GM12878 (cell line): ENCODE measurements at regions not wholly inside any gene's neighbourhood (a gene's known extent, or its start where the extent isn't known, plus 50 kb on each side); places are given as distances from the start of the nearest gene placed in this dataset.

ENCODE experiments used
- ATAC-seq: fragments of 200-7000 bp; cut with Tn5 transposase; 3 replicates; pipeline ENCODE4 v1.9.1; 2020; ENCODE audit warnings: mild to moderate bottlenecking, moderate library complexity
- BruUV-seq: library from RNA; stranded (reverse); fragments of 400-500 nt; replicated peaks from 2 replicates; lab custom pipeline; 2021; lab: Mats Ljungman, UMichigan
- CTCF ChIA-PET: fragments of 300-600 bp; sonication (Branson Sonifier 250); formaldehyde crosslinking; extraction: SDS; loops from one replicate; lab custom pipeline; 2021; ENCODE audit warnings: inconsistent platforms; lab: Yijun Ruan, JAX
- POLR2A ChIA-PET: fragments of 350-600 bp; formaldehyde crosslinking; extraction: SDS; loops from one replicate; lab custom pipeline; 2021; ENCODE audit warnings: inconsistent platforms; lab: Charles Lee
- RAD21 ChIA-PET: fragments of 300-600 bp; sonication (Branson Sonifier 250); formaldehyde crosslinking; loops from one replicate; lab custom pipeline; 2023; ENCODE audit warnings: antibody characterized with exemption; ENCODE audit not compliant: unreplicated experiment; lab: Charles Lee
- SMC1A ChIA-PET: fragments of 300-600 bp; sonication (Branson Sonifier 250); formaldehyde crosslinking; loops from one replicate; lab custom pipeline; 2023; ENCODE audit not compliant: unreplicated experiment, uncharacterized antibody; lab: Charles Lee
- DNase-seq: peaks from one replicate; pipeline ENCODE4 v3.0.0-alpha.2; 2011; ENCODE audit warnings: low read depth, low spot score
- FAIRE-seq: peaks from 3 replicates; lab custom pipeline; 2011; peaks lifted over from hg19 to GRCh38; lab: Jason Lieb, UNC
- H2AFZ ChIP-seq: 2 replicates; pipeline ENCODE4 v1.6.0; 2011; ENCODE audit warnings: low read depth, low read length, control low read depth; ENCODE audit not compliant: control insufficient read depth
- H3K27ac ChIP-seq: 2 replicates; pipeline ENCODE4 v1.5.1; 2011; ENCODE audit warnings: control low read depth; ENCODE audit not compliant: control insufficient read depth, insufficient read depth
- H3K27me3 ChIP-seq, 2 experiments: replicated peaks in 1 of 2; 2 replicates each; pipeline versions ENCODE4 v1.6.0 to v1.6.1; 2011; ENCODE audit warnings: low read length in 1 of 2; ENCODE audit not compliant: control insufficient read depth in 2 of 2, insufficient read depth in 2 of 2
- H3K36me3 ChIP-seq, 2 experiments: 2 replicates each; pipeline ENCODE4 v1.5.1; 2011; ENCODE audit warnings: low read length in 1 of 2; ENCODE audit not compliant: control insufficient read depth in 2 of 2, insufficient read depth in 2 of 2
- H3K4me1 ChIP-seq: 2 replicates; pipeline ENCODE4 v1.6.1; 2011; ENCODE audit warnings: mild to moderate bottlenecking, low read length, moderate library complexity, mixed read lengths; ENCODE audit not compliant: control insufficient read depth, insufficient read depth
- H3K4me2 ChIP-seq: 2 replicates; pipeline ENCODE4 v1.6.0; 2011; ENCODE audit warnings: control low read depth; ENCODE audit not compliant: control insufficient read depth, insufficient read depth
- H3K4me3 ChIP-seq: fragments of 200-600 bp; sonication (generic); 2 replicates; pipeline ENCODE4 v1.5.1; 2016
- H3K79me2 ChIP-seq: 2 replicates; pipeline ENCODE4 v1.6.0; 2011; ENCODE audit warnings: low read length; ENCODE audit not compliant: control insufficient read depth, insufficient read depth
- H3K9ac ChIP-seq: 2 replicates; pipeline ENCODE4 v1.8.0; 2011; ENCODE audit warnings: low read length, control low read depth, mixed read lengths; ENCODE audit not compliant: control insufficient read depth, insufficient read depth
- H3K9me3 ChIP-seq: replicated peaks from 3 replicates; pipeline ENCODE4 v1.5.1; 2011; ENCODE audit warnings: mild to moderate bottlenecking, low read length; ENCODE audit not compliant: control insufficient read depth, insufficient read depth
- H4K20me1 ChIP-seq: 2 replicates; pipeline ENCODE4 v1.6.0; 2011; ENCODE audit not compliant: control insufficient read depth, insufficient read depth
- CREB1 ChIP-seq: IDR thresholded peaks from 2 replicates; pipeline ENCODE4 v1.6.1; 2012; ENCODE audit warnings: low read depth, mild to moderate bottlenecking, inconsistent platforms
- HDAC2 ChIP-seq: fragments of 200-600 bp; sonication (generic); IDR thresholded peaks from 2 replicates; pipeline ENCODE4 v1.6.1; 2017
- ZNF384 ChIP-seq: IDR thresholded peaks from 2 replicates; pipeline ENCODE4 v1.6.1; 2012; ENCODE audit warnings: low read depth, mild to moderate bottlenecking, low read length, improper control_type of control experiment, borderline replicate concordance
- WGBS: methylation state at CpG from one replicate; pipeline ENCODE4 v1.1.6; 2016; ENCODE audit warnings: low lambda C conversion rate; ENCODE audit not compliant: insufficient replicate concordance, insufficient coverage; ENCODE audit errors: missing lambda C conversion rate; 5-methylcytosine and 5-hydroxymethylcytosine counted together
- in situ Hi-C: fragments of 300-500 bp; cut with MboI; formaldehyde crosslinking; loops from 9 replicates; pipeline ENCODE4 v1.14.3; 2018; ENCODE audit warnings: mixed read lengths
- intact Hi-C: fragments of 100-400 bp; cut with micrococcal nuclease; formaldehyde crosslinking; loops from one replicate; pipeline ENCODE4 v1.14.2; 2022; ENCODE audit not compliant: unreplicated experiment
- TF ChIP-seq, protein P1 (sequence below): fragments of 450-650 bp; formaldehyde crosslinking; IDR thresholded peaks from 2 replicates; pipeline ENCODE4 v1.4.0; 2020; ENCODE audit warnings: mild to moderate bottlenecking, moderate library complexity

DNA sequence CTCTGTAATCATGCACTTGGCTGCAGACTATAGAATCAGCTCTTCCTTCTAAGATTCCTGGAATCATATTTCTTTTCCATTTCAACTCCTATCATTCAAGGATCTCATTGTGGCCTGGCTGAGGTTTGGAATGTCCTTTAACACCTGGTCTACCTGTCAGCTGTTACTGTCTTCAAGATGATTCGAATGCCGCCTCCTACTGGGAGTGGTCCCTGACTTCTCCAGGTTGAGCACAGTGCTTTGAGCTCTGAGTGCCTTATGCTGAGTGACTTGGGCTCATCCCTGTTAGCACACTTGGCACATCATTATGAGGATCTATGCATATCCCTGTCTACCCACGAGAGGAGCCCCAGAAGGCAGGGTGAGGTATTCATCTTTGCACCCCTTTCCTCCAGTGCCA is 87.6 kb downstream of the MARCHF4 start:
- ChIA-PET RAD21 (interaction anchor here (1.0 to 3.2 kb wide), 3 partner anchors 62 to 67 kb away, joined by 3 to 20 read pairs (median 3); no protein-coding TSS in a partner anchor), SMC1A (interaction anchor here (0.8 to 2.3 kb wide), 4 partner anchors 12 to 251 kb away, joined by 3 to 12 read pairs (median 4); no protein-coding TSS in a partner anchor)
- BruUV-seq, result no TSS peak
- Histone ChIP-seq H3K27ac (no peak overlapping the region), H3K4me2 (no peak overlapping the region), H3K27me3 (no peaks in the 10 kb centered on the region), H3K79me2 (no peaks in the 10 kb centered on the region), H3K4me1 (no peaks in the 10 kb centered on the region), H3K36me3 (no peaks in the 10 kb centered on the region), H3K9ac (no peak overlapping the region), H3K4me3 (no peak overlapping the region)
- no peak for DNase-seq
- ATAC-seq, result no peak
- no peak for FAIRE-seq
- TF ChIP-seq CREB1 (no peak), HDAC2 (no peak), ZNF384 (no peak)
- TF ChIP-seq, protein P1, sequence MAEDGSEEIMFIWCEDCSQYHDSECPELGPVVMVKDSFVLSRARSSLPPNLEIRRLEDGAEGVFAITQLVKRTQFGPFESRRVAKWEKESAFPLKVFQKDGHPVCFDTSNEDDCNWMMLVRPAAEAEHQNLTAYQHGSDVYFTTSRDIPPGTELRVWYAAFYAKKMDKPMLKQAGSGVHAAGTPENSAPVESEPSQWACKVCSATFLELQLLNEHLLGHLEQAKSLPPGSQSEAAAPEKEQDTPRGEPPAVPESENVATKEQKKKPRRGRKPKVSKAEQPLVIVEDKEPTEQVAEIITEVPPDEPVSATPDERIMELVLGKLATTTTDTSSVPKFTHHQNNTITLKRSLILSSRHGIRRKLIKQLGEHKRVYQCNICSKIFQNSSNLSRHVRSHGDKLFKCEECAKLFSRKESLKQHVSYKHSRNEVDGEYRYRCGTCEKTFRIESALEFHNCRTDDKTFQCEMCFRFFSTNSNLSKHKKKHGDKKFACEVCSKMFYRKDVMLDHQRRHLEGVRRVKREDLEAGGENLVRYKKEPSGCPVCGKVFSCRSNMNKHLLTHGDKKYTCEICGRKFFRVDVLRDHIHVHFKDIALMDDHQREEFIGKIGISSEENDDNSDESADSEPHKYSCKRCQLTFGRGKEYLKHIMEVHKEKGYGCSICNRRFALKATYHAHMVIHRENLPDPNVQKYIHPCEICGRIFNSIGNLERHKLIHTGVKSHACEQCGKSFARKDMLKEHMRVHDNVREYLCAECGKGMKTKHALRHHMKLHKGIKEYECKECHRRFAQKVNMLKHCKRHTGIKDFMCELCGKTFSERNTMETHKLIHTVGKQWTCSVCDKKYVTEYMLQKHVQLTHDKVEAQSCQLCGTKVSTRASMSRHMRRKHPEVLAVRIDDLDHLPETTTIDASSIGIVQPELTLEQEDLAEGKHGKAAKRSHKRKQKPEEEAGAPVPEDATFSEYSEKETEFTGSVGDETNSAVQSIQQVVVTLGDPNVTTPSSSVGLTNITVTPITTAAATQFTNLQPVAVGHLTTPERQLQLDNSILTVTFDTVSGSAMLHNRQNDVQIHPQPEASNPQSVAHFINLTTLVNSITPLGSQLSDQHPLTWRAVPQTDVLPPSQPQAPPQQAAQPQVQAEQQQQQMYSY (CRISPR knock-in tag), result no peak
- TF ChIP-seq, all 136 proteins: peak for 0
- 46% methylated on average over 3 of the region's 3 CpGs for WGBS
- ChIA-PET POLR2A (no interaction called here), CTCF (interaction anchor here (0.8 to 4.7 kb wide), 6 partner anchors 17 to 174 kb away, joined by 3 to 32 read pairs (median 4); no protein-coding TSS in a partner anchor)
- intact Hi-C loops (no loop called here), in situ Hi-C loops (no loop called here)
- no peaks in the 10 kb centered on the region for H4K20me1 ChIP-seq
- no peaks in the 10 kb centered on the region for H3K9me3 ChIP-seq
- H2AFZ ChIP-seq, result no peak overlapping the region
